ENCODE measurements at regions not wholly inside any gene's neighbourhood (a gene's known extent, or its start where the extent isn't known, plus 50 kb on each side); places are given as distances from the start of the nearest gene placed in this dataset.
"Not testable (repeated sequence)": the region's sequence is repeated elsewhere in the genome, so short reads cannot be mapped to it uniquely, and the experiment has no call there.

- DNase-seq: not testable (repeated sequence)
Observed at GRCh38 chr4:189848672-189849071, 92.0 kb upstream of the FRG1 start.

GRCh38 chr4:189850239-189850856, 90.3 kb upstream of the FRG1 start:
- DNase-seq: no peak

- DNase-seq: no peak
Observed at GRCh38 chr4:189858435-189858834, 82.2 kb upstream of the FRG1 start.

GRCh38 chr4:189861101-189861500, 79.6 kb upstream of the FRG1 start:
- DNase-seq: no peak

GRCh38 chr4:189869236-189869635, 71.4 kb upstream of the FRG1 start:
- no peak for DNase-seq

- DNase-seq: no peak
Observed at GRCh38 chr4:189870511-189871234, 70.0 kb upstream of the FRG1 start.

GRCh38 chr4:189874591-189874990, 66.1 kb upstream of the FRG1 start:
- DNase-seq: no peak

GRCh38 chr4:189881190-189881589, 59.5 kb upstream of the FRG1 start:
- not testable (repeated sequence) for DNase-seq

- not testable (repeated sequence) for DNase-seq
Observed at GRCh38 chr4:189888407-189888806, 52.3 kb upstream of the FRG1 start.
